ENCODE measurements at regions not wholly inside any gene's neighbourhood (a gene's known extent, or its start where the extent isn't known, plus 50 kb on each side); places are given as distances from the start of the nearest gene placed in this dataset. TPM values are rescaled to one million over a fixed set of nuclear protein-coding genes. Genes with fewer than 3 reads are reported as not detected.

- in situ Hi-C loops (cut with MboI): no loop called here
- no peaks in the 10 kb centered on the region for H3K27me3 ChIP-seq (replicated peaks; ENCODE audit: insufficient read depth)
- peak overlapping the region; percentile 34 for H3K9ac ChIP-seq
- no peak for TF ChIP-seq EZH2phosphoT487 (IDR thresholded peaks at IDR 0.05; ENCODE audit: insufficient read depth, low read depth)
- TF ChIP-seq EZH2 (IDR thresholded peaks at IDR 0.05; ENCODE audit: insufficient read depth, poor library complexity, severe bottlenecking): no peak
- peaks cover 46% of the 10 kb centered on the region for H3K79me2 ChIP-seq (ENCODE audit: insufficient read depth)
- DNase-seq: no peak
- no peaks in the 10 kb centered on the region for H3K9me3 ChIP-seq (ENCODE audit: low read depth)
- H3K4me1 ChIP-seq (ENCODE audit: insufficient read depth): peaks cover 54% of the 10 kb centered on the region
- H2AFZ ChIP-seq: no peak overlapping the region
- peak overlapping the region; percentile 42 for H3K4me2 ChIP-seq (ENCODE audit: unreplicated experiment)
- H3K9me2 ChIP-seq (ENCODE audit: insufficient read depth): no peaks in the 10 kb centered on the region
- WGBS, 2 experiments (ENCODE audit: low coverage in 1 of 2, low lambda C conversion rate in 2 of 2, missing lambda C conversion rate in 2 of 2): 98 to 99% methylated on average over 3 of the region's 3 CpGs
- H3K27ac ChIP-seq: peak overlapping the region; percentile 85
- no peak overlapping the region for H3K4me3 ChIP-seq
- peaks cover 29% of the 10 kb centered on the region for H3K36me3 ChIP-seq (ENCODE audit: low read depth)
- H3F3A ChIP-seq (ENCODE audit: insufficient read depth): peaks cover 67% of the 10 kb centered on the region
- no peaks in the 10 kb centered on the region for H4K20me1 ChIP-seq (ENCODE audit: insufficient read depth)
These were observed 202.9 kb downstream of the RAB11FIP4 start for GRCh38 chr17:31594416-31594815.

- TF ChIP-seq EZH2phosphoT487 (IDR thresholded peaks at IDR 0.05; ENCODE audit: insufficient read depth, low read depth) (no peak), EZH2 (IDR thresholded peaks at IDR 0.05; ENCODE audit: insufficient read depth, poor library complexity, severe bottlenecking) (no peak)
- Histone ChIP-seq H3K4me3 (no peak overlapping the region), H3K4me2 (ENCODE audit: unreplicated experiment) (no peak overlapping the region), H3K4me1 (ENCODE audit: insufficient read depth) (peaks cover 54% of the 10 kb centered on the region), H3K36me3 (ENCODE audit: low read depth) (peaks cover 29% of the 10 kb centered on the region), H3K9me3 (ENCODE audit: low read depth) (no peaks in the 10 kb centered on the region), H3K9ac (peak overlapping the region; percentile 43), H3K27me3 (replicated peaks; ENCODE audit: insufficient read depth) (no peaks in the 10 kb centered on the region), H4K20me1 (ENCODE audit: insufficient read depth) (no peaks in the 10 kb centered on the region), H3F3A (ENCODE audit: insufficient read depth) (peaks cover 69% of the 10 kb centered on the region), H2AFZ (no peak overlapping the region), H3K79me2 (ENCODE audit: insufficient read depth) (peaks cover 52% of the 10 kb centered on the region), H3K27ac (peak overlapping the region; percentile 85), H3K9me2 (ENCODE audit: insufficient read depth) (no peaks in the 10 kb centered on the region)
- DNase-seq: peak; percentile 95
- 14 to 18% methylated on average over 7 of the region's 7 CpGs for WGBS, 2 experiments (ENCODE audit: low coverage in 1 of 2, low lambda C conversion rate in 2 of 2, missing lambda C conversion rate in 2 of 2)
- in situ Hi-C loops (cut with MboI): no loop called here
These were observed 202.3 kb downstream of the RAB11FIP4 start for GRCh38 chr17:31593806-31594205.

GRCh38 chr17:31591924-31592323, 200.4 kb downstream of the RAB11FIP4 start:
- no peak for TF ChIP-seq EZH2 (IDR thresholded peaks at IDR 0.05; ENCODE audit: insufficient read depth, poor library complexity, severe bottlenecking)
- no peak for TF ChIP-seq EZH2phosphoT487 (IDR thresholded peaks at IDR 0.05; ENCODE audit: insufficient read depth, low read depth)
- Histone ChIP-seq H4K20me1 (ENCODE audit: insufficient read depth) (no peaks in the 10 kb centered on the region), H3K27ac (peak overlapping the region; percentile 21), H3K9me2 (ENCODE audit: insufficient read depth) (no peaks in the 10 kb centered on the region), H3K27me3 (replicated peaks; ENCODE audit: insufficient read depth) (no peaks in the 10 kb centered on the region), H3K4me2 (ENCODE audit: unreplicated experiment) (no peak overlapping the region), H3K4me1 (ENCODE audit: insufficient read depth) (peaks cover 52% of the 10 kb centered on the region), H3F3A (ENCODE audit: insufficient read depth) (peaks cover 79% of the 10 kb centered on the region), H3K9ac (no peak overlapping the region), H2AFZ (no peak overlapping the region), H3K79me2 (ENCODE audit: insufficient read depth) (peaks cover 63% of the 10 kb centered on the region), H3K4me3 (no peak overlapping the region), H3K36me3 (ENCODE audit: low read depth) (peaks cover 33% of the 10 kb centered on the region), H3K9me3 (ENCODE audit: low read depth) (no peaks in the 10 kb centered on the region)
- in situ Hi-C loops (cut with MboI): no loop called here
- WGBS, 2 experiments (ENCODE audit: low coverage in 1 of 2, low lambda C conversion rate in 2 of 2, missing lambda C conversion rate in 2 of 2): 92 to 100% methylated on average over 2 of the region's 2 CpGs
- DNase-seq: no peak

GRCh38 chr17:31588512-31588911, 197.0 kb downstream of the RAB11FIP4 start:
- Histone ChIP-seq H3K9me2 (ENCODE audit: insufficient read depth) (no peaks in the 10 kb centered on the region), H3F3A (ENCODE audit: insufficient read depth) (peaks cover 82% of the 10 kb centered on the region), H3K27me3 (replicated peaks; ENCODE audit: insufficient read depth) (no peaks in the 10 kb centered on the region), H3K4me1 (ENCODE audit: insufficient read depth) (peaks cover 30% of the 10 kb centered on the region), H3K79me2 (ENCODE audit: insufficient read depth) (peaks cover 97% of the 10 kb centered on the region), H3K4me2 (ENCODE audit: unreplicated experiment) (no peak overlapping the region), H3K36me3 (ENCODE audit: low read depth) (peaks cover 48% of the 10 kb centered on the region), H3K27ac (no peak overlapping the region), H2AFZ (no peak overlapping the region), H3K9ac (no peak overlapping the region), H3K9me3 (ENCODE audit: low read depth) (no peaks in the 10 kb centered on the region), H4K20me1 (ENCODE audit: insufficient read depth) (no peaks in the 10 kb centered on the region), H3K4me3 (no peak overlapping the region)
- in situ Hi-C loops (cut with MboI): no loop called here
- WGBS, 2 experiments (ENCODE audit: low coverage in 1 of 2, low lambda C conversion rate in 2 of 2, missing lambda C conversion rate in 2 of 2): 92 to 93% methylated on average over 4 of the region's 4 CpGs
- no peak for DNase-seq
- TF ChIP-seq EZH2phosphoT487 (IDR thresholded peaks at IDR 0.05; ENCODE audit: insufficient read depth, low read depth) (no peak), EZH2 (IDR thresholded peaks at IDR 0.05; ENCODE audit: insufficient read depth, poor library complexity, severe bottlenecking) (no peak)

- in situ Hi-C loops (cut with MboI): no loop called here
- H3K9me2 ChIP-seq (ENCODE audit: insufficient read depth): no peaks in the 10 kb centered on the region
- H3K27me3 ChIP-seq (replicated peaks; ENCODE audit: insufficient read depth): no peaks in the 10 kb centered on the region
- no peak overlapping the region for H3K4me3 ChIP-seq
- no peaks in the 10 kb centered on the region for H4K20me1 ChIP-seq (ENCODE audit: insufficient read depth)
- no peaks in the 10 kb centered on the region for H3K9me3 ChIP-seq (ENCODE audit: low read depth)
- no peak for DNase-seq
- H3K36me3 ChIP-seq (ENCODE audit: low read depth): peaks cover 51% of the 10 kb centered on the region
- H3K27ac ChIP-seq: peak overlapping the region; percentile 41; the same call in 1 of the 2 replicates
- TF ChIP-seq EZH2 (IDR thresholded peaks at IDR 0.05; ENCODE audit: insufficient read depth, poor library complexity, severe bottlenecking) (no peak), EZH2phosphoT487 (IDR thresholded peaks at IDR 0.05; ENCODE audit: insufficient read depth, low read depth) (no peak)
- no peak overlapping the region for H3K4me2 ChIP-seq (ENCODE audit: unreplicated experiment)
- peaks cover 82% of the 10 kb centered on the region for H3F3A ChIP-seq (ENCODE audit: insufficient read depth)
- no peak overlapping the region for H2AFZ ChIP-seq
- 94% methylated on average over 5 of the region's 5 CpGs for WGBS, 2 experiments (ENCODE audit: low coverage in 1 of 2, low lambda C conversion rate in 2 of 2, missing lambda C conversion rate in 2 of 2)
- no peak overlapping the region for H3K9ac ChIP-seq
- H3K79me2 ChIP-seq (ENCODE audit: insufficient read depth): peaks cover 98% of the 10 kb centered on the region
- H3K4me1 ChIP-seq (ENCODE audit: insufficient read depth): peaks cover 30% of the 10 kb centered on the region
These were observed 196.6 kb downstream of the RAB11FIP4 start for GRCh38 chr17:31588034-31588433.

Small RNAs in the stretch of these regions (small RNA-seq; reads per million reads assigned to genes)
- not detected for gene AC007923.3 (ENCODE audit: low read depth, low replicate concordance)
- not detected for gene RNU6-1134P (ENCODE audit: low read depth, low replicate concordance)
